Prostate gland (tissue), 2 donors: ENCODE measurements at regions not wholly inside any gene's neighbourhood (a gene's known extent, or its start where the extent isn't known, plus 50 kb on each side); places are given as distances from the start of the nearest gene placed in this dataset.
A peak's percentile ranks its signal among the peaks of the same experiment; 100 is the strongest.

Experiments
- DNase-seq: peaks from one replicate; pipeline ENCODE4 v3.0.0-alpha.2; 2019; ENCODE audit warnings: low spot score
- H3K27ac ChIP-seq, 2 donors: fragments of 200-600 bp; sonication (generic); 2 replicates each; pipeline ENCODE4 v1.5.1; 2017 to 2019
- H3K27me3 ChIP-seq: fragments of 200-600 bp; sonication (generic); replicated peaks from 2 replicates; pipeline ENCODE4 v1.5.1; 2019; ENCODE audit not compliant: insufficient read depth
- H3K36me3 ChIP-seq, 2 donors: fragments of 200-600 bp; sonication (generic); 1 replicate in 1 of 2; 2 replicates in 1 of 2; pipeline versions ENCODE4 v1.5.1 to v1.8.1; 2017 to 2019
- H3K4me1 ChIP-seq: fragments of 200-600 bp; sonication (generic); replicated peaks from 2 replicates; pipeline ENCODE4 v1.5.1; 2019
- H3K4me3 ChIP-seq, 2 donors: fragments of 200-600 bp; sonication (generic); 2 replicates each; pipeline ENCODE4 v1.5.1; 2017 to 2019
- H3K9me3 ChIP-seq: fragments of 200-600 bp; sonication (generic); 2 replicates; pipeline ENCODE4 v1.5.1; 2017
- CTCF ChIP-seq, 4 experiments: fragments of 200-600 bp in 2 of 4; fragments of 450-650 bp in 2 of 4; sonication (generic) in 2 of 4; IDR thresholded peaks; 1 replicate in 3 of 4; 2 replicates in 1 of 4; pipeline ENCODE4 v1.5.1; 2016 to 2019; ENCODE audit warnings: antibody characterized with exemption in 4 of 4, mild to moderate bottlenecking in 2 of 4, moderate library complexity in 2 of 4
- POLR2A ChIP-seq: fragments of 450-650 bp; IDR thresholded peaks from one replicate; pipeline ENCODE4 v1.6.1; 2016; ENCODE audit warnings: antibody characterized with exemption, mild to moderate bottlenecking
- POLR2AphosphoS5 ChIP-seq: sonication (generic); formaldehyde crosslinking; IDR thresholded peaks from one replicate; pipeline ENCODE4 v1.6.1; 2017; ENCODE audit warnings: antibody characterized with exemption
- WGBS: methylation state at CpG from one replicate; pipeline ENCODE4 v1.1.5; 2018; 5-methylcytosine and 5-hydroxymethylcytosine counted together
- intact Hi-C: fragments of 100-400 bp; cut with DNase I; formaldehyde crosslinking; loops from one replicate; pipeline ENCODE4 v1.14.2; 2022

DNA sequence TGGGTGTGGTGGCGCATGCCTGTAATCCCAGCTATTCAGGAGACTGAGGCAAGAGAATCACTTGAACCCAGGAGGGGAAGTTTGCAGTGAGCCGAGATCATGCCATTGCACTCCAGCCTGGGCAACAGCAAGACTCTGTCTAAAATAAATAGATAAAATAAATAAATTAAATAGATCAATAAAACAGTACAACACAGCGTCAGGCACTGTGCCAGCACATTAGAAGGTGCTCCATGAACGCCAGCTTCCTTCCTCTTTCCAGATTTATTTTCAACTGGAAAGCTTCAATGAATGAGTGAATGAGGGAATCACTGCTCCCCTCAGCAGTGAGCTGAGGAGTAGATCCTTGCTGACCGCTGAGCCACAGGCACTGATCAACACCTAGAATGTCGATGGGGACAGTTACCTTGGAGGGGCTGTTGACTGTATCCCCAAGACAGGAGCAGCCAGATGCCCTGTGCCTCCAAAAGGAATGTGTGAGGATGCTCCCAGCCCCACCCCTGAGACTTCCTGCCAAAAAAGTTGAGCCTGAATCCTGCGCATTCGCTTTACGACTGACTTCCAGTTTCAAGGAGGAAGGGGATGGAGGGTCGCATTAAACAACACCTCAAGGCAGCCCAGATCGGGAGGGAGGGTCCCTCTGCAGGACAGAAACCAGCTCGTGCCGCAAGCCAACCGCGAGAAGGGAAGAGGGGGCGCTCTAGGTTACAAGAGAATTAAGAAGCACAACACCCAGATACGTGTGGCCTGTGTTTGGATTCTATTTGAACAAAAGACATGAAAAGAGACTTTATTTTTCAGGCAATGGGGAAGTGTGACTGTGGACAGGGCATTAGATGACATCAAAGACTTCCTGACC lies 54.0 kb upstream of the CNOT6 start:
- Histone ChIP-seq H3K36me3 (no peaks in the 10 kb centered on the region), H3K4me1 (no peaks in the 10 kb centered on the region), H3K4me3 (no peak overlapping the region), H3K9me3 (no peaks in the 10 kb centered on the region), H3K27ac (no peak overlapping the region), H3K27me3 (no peaks in the 10 kb centered on the region)
- 29% methylated on average over 17 of the region's 17 CpGs for WGBS
- peak; percentile 33 for TF ChIP-seq POLR2AphosphoS5
- no peak for TF ChIP-seq POLR2A
- DNase-seq: peak; percentile 66
- intact Hi-C loops: no loop called here

DNA sequence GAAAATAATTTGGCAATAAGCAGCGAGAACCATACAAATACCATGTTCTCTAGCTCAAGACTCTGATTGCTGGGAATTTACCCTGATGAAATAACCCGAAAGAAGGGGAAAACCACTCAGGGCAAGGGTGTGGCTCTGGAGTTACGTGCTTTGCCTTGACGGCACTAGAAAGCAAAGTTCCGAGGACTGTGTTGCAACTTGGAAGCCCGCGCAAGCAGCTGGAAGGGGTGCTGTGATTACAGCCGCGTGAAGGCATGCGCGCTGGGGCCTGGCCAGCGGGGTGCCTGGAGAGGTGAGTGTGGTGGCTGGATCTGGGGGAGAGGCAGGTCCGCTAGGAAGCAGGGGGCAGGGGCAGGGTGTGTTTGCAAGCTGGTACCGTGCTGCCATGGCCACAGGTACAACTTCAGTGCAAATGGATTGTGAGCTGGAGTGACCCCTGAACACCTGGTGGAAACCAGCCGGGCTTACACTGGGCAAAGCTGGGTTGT lies 52.6 kb upstream of the CNOT6 start:
- no peak for TF ChIP-seq POLR2A
- TF ChIP-seq CTCF (IDR thresholded peaks at IDR 0.05): no peak
- no peak for TF ChIP-seq POLR2AphosphoS5
- Histone ChIP-seq H3K27me3 (no peaks in the 10 kb centered on the region), H3K4me3 (no peak overlapping the region), H3K27ac (no peak overlapping the region), H3K4me1 (no peaks in the 10 kb centered on the region), H3K36me3 (no peaks in the 10 kb centered on the region), H3K9me3 (no peaks in the 10 kb centered on the region)
- no peak for DNase-seq
- intact Hi-C loops: no loop called here
- whole genome bisulfite sequencing: 57% methylated on average over 15 of the region's 15 CpGs
